ENCODE measurements at regions not wholly inside any gene's neighbourhood (a gene's known extent, or its start where the extent isn't known, plus 50 kb on each side); places are given as distances from the start of the nearest gene placed in this dataset.
"Not testable (repeated sequence)": the region's sequence is repeated elsewhere in the genome, so short reads cannot be mapped to it uniquely, and the experiment has no call there.

GRCh38 chr14:105662043-105662442, 135.7 kb downstream of the TMEM121 start:
- TF ChIP-seq CTCF (IDR thresholded peaks at IDR 0.05); EZH2 (IDR thresholded peaks at IDR 0.05; ENCODE audit: borderline replicate concordance, insufficient read depth, low read depth, low read length, poor library complexity, severe bottlenecking): not testable (repeated sequence)
